ENCODE measurements at regions not wholly inside any gene's neighbourhood (a gene's known extent, or its start where the extent isn't known, plus 50 kb on each side); places are given as distances from the start of the nearest gene placed in this dataset.

DNA sequence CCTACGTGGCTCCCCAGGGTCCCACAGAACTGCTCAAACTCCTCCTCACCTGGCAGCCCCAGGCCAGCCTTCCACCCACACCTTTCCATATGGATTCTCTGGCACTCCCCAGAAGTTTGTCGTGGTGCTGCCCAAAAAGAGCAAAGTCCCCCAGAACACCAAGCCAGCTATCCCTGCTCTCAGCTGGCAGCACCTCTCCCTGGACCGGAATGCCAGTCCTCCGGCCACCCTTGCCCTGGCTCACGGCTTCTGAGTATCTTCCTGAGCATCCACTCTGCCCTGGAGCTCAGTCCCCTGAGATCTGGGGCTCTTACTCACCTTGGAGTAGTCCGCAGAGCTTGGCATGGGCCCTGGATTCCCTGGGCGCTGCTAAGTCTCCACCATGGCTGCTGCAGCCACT lies 166.5 kb upstream of the ZNF507 start:
- no peak for DNase-seq

DNA sequence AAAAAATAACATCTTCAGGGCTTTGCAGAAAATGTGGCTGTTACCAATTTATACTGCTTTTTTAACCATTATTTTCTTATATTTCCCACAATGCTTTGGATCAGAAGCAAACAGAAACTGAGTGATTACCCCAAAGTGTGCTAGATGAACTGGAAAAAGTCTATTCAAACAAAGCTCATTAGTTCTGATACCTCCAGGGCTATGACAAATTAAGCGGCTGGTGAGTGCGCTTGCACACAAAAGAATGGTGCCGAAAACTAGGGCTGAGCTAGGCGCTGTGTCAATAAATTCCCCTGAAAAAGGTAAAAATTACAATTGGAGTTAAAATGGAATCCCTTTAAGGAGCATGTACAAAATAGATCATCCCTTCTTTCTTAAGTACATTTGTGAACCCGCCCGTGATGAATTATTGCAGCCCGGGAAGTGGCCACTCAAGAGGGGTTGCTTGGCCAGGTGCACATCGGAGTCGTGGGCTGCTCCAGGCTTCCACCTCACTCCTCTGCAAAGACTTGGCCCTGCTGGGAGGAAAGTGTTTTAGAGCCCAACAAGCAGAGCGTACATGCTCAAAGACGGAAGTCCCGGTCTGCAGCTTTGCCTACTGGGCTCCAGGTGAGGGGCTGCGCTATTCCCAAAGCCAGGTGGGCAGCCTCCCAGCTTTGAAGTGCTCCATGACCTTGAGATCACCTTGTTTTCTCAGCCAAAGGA lies 164.0 kb upstream of the ZNF507 start:
- no peak for DNase-seq

DNA sequence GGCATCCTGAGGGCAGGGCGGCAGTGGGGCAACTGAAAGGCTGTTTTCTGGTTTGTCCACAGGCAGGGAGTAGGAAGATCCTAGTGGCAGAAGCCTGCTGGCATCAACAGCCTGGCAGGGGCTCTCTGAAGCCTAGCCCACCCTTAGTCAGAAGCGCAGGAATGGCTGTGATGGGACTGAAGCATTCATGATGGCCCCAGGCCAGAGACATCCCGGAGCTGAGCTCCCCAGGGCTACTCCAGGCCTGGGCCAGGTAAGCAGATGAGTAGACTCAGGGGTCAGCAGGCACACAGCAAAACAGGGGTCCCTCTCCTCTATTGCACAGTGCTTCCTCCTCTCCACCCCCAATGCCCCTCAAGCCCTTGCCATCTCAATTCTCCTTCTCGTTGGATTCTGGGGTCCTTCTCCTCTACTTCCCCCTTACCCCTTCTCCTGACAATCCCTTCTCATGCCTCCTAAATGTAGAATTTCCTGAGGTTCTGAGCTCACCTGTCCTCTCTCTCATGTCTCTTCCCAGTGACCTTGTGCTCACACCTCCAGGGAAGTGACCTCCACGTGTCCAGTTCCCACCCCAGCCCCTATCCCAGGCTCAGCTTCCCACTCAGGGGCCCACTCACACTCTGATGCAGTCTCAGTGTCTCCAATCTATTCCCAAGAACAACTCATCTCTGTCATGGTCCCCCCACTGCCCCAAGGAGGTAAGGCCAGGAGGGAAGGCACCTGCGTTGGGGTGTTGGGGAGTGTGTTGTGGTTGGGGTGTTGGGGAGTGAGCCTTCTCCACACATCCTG lies 158.7 kb upstream of the ZNF507 start:
- DNase-seq = no peak

DNA sequence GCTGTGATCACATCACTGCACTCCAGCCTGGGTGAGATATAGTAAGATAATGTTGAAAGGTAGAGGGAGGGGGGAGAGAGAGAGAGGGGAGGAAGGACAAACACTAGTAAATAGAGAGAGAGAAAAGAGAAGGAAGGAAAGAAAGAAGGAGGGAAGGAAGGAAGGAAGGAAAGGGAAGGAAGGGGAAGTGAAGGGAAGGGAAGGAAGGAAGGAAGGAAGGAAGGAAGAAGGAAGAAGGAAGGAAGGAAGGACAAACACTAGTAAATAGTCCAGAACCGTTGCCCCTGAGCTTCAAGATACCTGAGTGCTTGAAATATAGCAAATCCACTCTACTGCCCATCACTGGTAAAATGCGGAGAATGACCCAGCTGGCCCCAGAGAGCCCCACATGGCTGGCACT lies 156.5 kb upstream of the ZNF507 start:
- no peak for DNase-seq

DNA sequence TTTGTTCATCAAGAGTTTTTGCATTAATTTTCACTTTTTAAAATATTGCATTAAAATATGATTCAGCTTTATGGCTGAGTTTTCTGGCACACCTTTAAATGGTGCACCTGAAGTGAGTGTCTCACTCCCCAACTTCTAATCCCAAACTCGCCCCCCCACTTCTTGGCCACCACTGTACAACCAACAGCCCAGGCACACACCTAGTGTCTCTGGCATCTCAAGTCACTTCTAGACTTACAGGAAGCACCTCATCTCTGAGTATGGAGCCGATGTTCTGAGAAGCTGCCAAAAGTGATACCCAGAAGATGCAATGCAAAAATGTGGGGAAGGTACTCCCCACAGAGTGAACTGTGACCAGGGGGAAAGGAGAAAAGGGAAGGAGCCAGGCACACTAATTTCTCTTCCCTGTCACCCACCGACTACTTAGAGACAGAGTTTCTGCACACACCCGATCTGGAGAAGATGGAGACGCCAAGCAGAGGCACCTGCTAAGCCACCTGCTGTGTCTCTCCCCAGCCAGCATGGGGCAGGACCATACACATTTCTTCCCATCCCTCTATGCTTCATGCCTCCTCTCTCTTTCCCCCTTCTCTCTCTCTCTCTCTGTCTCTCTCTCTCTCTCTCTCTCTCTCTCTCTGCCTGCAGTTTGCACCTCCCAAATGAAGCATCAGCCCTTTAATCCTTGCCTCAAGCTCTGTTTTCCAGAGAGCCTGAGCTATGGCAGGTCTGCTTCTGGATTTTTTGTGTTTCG lies 155.3 kb upstream of the ZNF507 start:
- DNase-seq = no peak

DNA sequence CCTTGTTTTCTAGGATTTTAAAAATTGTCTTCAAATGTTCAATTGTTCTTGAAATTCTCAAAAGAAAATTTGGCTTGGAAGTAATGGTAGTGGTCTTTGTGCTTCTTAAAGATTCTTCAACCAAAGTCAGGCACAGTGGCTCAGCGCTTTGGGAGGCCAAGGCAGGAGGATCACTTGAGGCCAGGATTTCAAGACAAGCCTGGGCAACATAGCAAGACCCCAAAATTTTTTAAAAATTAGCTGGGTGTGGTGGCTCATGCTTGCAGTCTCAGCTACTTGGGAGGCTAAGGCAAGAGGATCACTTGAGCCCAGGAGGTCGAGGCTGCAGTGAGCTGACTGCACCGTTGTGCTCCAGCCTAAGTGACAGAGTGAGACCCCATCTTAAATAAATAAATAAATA lies 153.5 kb upstream of the ZNF507 start:
- DNase-seq = no peak

DNA sequence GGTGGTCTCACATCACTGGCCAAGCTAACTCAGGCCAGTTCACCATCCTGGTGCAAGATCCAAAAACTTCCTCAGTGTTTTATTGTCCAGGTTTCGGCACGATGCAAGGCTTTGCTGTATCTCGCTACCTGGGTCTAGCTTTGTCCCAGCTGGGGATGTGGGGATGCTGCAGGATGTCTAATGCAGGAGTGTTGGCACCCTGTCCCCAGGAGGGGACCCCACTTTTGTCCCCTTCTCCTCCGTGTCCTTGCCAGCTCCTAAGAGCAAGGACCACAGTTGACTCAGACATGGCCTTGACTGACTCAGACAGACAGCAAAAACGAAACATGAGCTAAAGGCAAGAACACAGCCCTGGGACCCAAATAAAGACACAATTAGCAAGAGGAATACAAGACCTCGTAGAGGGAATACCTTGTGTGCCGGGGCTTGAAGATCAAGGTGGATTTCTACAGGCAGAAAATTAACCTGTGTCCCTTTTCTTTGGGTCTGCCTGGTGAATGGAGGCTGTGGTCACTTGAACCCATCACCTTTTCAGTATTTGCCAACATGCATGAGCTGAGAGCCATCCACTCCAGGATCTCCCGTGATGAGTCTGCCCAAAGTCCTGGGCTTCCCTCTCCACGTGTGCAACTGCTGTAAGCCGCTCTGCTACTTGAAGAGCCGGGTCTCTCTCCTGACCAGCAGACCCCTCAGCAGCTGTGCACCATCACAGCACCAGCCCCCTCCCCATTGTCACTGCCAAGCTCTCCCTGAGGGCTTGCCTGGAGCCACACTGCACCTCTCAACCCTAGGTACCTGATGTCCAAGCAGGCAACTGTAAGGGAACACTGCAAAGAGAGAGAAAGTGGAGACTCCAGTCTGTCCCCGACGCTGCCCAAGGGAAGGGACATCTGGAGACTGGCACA lies 149.5 kb upstream of the ZNF507 start:
- DNase-seq = no peak

DNA sequence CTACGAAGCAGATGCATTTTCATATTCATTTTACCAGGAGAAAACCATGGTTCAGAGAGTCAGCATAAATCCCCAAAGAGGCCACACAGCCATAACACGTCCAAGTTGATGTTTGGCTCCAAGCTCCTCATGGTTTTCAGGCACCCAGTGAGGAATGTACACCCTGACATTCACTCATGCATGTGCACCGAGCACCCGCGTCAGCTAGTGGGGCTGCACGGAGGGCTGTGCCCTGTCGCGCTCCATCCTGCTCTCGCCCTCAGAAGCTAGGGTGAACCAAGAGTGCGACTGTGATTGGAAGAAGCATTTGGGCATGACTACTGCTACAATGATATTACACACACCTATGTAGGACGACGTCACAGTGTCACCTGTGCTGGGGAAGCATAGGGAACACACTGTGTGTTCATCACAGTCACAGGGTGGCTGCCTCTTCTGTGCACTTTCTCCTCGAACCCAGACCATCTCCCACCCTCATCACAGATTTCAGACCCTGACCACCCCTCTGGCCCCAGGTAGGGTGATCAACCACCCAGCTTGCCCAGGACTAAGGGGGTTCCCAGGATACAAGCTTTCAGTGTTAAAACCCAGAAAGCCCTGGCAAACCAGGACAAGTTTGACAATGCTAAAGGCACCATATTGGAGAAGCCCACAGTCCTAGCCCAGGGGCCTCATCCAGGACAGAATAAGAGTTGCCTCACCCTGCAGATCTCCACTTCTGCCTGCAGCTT lies 148.6 kb upstream of the ZNF507 start:
- no peak for DNase-seq

DNA sequence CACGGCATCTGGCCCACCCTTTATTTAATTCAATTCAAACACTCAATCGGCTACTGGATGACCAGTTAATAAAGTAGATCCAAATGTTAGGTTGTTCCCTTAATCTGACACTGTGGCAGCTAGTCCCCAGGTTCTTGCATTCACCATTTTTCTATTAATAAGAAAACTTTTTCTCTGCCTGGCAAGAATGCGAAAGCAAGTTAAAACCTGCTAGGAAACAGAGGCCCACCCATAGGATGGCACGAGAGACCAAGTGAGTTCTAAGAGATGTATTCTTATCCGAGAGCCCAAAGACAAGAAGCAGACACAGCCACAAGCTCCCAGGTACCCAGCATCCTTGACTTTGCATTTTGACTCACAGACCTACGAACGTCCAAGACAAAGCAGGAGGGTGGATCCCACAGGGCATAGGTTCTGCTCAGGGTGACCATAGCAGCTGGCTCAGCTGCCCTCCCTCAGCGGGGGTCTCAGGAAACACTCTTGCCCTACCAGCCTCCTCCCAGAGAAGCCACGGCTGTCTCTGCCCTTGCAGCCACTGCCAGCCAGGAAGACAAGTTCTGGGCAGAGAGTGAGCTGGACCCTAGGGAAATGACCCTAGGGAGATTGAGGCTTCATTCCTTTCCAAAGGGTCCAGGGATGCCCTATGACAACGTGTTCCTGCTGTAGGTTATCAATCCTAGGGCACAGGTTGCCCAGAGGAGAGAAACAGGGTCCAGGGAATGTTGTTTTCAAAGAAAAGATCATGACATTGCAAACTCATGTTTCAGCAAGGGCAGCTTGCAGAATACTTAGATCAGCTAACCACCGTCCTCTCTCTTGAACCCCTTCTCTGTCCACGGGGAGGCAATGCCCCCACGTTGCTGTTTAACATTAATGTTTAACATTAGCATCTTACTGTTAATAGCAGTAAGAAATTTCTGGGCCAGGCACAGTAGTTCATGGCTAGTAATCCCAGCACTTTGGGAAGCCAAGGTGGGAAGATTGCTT lies 147.2 kb upstream of the ZNF507 start:
- no peak for DNase-seq

DNA sequence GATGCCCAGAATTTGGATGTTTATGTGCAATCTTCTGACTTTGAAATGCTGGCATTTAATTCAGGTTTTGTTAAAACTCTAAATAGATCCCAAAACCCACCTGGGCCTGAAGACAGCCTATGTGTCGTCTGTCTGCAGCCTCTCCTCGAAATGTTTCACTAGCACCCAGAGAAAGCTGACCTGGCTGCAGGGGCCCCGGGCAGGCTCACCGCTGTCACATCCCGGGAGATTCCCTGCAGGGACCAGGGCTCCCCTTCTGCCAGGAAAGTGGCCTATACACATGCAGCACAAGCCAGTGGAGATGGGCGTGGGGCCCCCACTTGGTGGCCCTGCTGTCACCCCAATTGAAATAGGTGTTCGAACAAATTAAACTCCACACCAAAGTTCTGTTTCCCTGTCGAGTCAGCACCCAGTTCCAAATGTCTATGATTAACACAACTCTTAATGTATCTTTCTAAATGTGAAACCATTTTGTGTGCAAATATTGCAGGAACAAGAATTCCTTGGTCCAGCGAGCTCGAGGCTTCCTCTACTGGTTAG lies 145.8 kb upstream of the ZNF507 start:
- DNase-seq = no peak

DNA sequence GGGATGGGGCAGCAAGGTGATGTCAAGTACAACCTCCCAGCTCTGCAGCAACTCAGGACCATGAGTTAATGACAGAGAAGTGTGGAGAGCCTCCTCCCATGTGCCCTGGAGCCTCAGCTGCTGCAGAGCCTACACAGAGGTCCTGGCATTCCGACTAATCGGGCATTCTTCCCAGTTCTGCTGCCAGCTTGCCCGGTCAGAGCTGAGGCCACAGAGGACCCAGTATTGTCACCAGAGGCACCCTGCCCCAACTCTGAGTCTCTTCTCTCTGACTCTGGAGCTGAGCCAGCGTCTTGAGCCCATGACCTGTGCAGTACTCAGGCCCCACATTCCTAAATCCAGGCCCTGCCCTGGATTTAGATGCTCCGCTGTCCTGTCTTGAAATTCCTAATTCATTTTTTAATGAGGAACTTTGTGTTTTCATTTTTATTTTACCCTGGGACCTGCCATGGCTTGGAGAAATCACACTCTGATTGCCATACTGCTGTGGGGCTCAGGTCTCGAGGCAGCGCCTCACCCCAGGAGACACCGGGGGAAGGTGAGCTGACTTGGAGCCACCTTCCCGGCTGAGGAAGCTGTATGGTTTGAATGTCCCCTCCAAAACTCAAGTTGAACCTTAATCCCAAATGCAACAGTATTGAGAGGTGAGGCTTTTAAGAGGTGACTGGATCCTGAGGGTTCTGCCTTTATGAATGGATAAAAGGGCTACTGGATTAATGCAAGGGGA lies 144.9 kb upstream of the ZNF507 start:
- DNase-seq = no peak

DNA sequence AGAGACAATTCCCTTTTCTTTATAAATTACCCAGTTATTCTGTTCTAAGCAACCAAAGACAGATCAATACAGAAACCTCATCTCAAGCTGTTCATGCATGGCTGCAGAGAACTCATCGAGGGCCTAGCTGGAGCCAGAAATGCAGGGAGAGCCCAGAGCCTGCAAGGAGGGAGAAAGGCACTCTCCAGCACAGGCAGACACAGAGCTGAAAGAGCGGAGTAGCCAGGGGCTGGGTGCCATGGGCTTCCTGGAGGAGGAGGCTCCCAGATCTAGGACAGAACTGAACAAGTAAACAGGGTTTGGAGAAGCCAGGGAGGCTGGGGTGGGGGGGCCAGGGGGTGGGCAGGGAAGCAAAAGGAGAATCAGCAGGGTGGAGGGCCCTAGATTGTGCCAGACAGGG lies 144.2 kb upstream of the ZNF507 start:
- no peak for DNase-seq

DNA sequence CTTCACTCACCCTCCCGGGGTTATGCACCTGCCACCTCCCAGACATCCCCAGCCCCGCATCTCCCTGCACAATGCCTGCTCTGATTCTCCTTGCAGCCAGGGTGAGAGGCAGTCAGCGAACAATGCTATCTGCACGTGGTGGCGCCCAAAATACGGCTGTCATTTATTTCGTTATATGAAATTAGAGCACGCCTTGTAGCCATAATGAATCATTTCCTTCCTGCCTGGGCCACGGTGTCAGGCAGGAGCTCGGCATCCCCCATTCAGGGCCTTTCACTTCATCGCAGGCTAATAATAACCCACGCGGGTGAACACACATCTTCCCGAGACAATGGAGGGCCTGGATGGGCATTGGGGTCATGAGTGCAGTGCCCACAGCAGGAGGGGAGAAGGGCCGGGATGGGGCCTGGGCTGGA lies 143.8 kb upstream of the ZNF507 start:
- DNase-seq = no peak

DNA sequence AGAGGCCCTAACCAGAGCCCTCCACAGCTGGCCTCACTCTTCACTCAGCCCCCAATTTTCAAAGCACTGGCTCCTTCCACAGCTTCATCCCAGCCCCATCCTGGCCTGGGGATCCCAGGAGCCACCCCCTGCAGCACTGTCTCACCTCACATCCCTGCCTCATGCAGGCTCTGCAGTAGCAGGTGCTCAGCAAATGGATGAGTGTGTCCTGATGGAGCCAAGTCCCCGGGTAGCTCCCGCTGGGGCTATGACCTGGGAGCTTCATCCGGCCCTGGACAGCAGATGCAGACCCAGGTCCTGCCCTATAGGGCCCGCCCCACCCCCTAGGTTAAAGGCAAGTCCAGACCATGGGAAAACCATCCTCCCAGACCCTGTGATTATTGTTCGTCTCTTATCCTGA lies 143.2 kb upstream of the ZNF507 start:
- no peak for DNase-seq

DNA sequence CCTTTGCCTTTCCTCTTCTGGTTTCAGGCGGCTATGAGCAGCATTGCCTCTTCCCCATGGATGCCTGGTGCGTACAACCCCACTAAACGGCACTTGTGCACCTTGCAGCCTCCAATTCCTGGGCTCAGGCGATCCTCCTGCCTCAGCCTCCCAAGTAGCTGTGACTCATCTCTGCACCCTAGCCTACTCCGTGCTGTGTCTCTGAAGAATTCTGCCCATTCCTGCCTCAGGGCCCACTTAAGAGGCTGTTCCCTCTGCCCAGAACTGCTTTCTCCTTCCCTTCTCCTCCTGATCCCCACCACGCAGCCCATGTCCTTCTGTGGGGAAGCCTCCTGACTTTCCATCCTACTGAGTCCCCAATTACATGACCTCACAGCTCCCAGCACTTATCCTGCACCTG lies 142.2 kb upstream of the ZNF507 start:
- DNase-seq = no peak

DNA sequence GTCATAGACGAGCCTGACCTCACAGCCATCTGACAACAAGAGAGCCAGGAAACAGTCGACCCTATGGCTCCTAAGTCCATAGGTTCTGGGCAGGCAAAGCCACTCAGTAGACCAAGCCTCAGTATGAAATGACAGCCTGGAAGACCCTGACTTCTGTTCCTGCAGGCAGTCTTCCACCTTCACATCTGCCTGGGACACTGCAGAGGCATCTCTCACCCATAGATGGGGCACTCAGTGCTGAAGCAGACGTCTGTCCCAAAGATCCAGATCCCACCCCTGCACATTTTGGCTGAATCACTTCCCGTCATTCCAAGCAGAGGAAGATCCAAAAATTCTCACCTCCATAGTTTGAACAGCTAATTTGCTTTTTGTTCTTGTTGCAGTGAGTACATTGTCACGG lies 139.3 kb upstream of the ZNF507 start:
- DNase-seq = no peak

DNA sequence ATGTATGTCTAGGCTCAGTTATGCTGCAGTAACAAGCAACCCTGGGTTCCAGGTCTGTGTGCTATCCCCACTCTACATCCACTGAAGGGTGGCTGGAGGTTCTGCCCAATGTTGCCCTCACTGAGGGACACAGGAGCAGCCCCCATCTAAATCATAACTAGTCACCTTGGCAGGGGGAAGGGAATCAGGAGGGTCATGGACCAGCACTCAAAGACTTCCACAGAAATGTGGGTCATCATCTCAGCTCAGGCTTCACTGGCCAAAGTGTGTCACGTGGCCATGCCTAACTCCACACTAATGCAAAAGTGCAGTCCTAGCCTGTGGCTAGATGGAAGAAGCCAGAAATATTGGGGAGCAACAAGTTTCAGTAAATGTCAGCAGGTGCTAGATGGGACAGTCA lies 137.3 kb upstream of the ZNF507 start:
- no peak for DNase-seq

DNA sequence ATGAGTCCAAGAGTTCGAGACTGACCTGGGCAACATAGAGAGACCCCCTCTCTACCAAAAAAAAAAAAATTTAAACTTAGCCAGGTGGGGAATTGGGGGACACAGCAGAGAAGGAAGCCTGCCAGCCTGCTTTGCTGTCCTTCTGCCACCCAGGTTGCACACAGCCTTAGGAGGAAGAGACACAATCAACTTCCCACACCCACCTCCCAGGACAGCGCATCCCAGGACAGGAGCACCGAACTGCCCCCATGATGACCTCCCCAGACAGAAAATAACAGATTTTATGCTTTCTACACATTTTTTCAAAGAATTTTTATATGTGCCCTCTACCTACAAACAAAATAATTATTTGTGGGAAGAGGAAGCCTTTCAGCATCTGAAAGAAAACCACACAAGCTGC lies 126.0 kb upstream of the ZNF507 start:
- no peak for DNase-seq

DNA sequence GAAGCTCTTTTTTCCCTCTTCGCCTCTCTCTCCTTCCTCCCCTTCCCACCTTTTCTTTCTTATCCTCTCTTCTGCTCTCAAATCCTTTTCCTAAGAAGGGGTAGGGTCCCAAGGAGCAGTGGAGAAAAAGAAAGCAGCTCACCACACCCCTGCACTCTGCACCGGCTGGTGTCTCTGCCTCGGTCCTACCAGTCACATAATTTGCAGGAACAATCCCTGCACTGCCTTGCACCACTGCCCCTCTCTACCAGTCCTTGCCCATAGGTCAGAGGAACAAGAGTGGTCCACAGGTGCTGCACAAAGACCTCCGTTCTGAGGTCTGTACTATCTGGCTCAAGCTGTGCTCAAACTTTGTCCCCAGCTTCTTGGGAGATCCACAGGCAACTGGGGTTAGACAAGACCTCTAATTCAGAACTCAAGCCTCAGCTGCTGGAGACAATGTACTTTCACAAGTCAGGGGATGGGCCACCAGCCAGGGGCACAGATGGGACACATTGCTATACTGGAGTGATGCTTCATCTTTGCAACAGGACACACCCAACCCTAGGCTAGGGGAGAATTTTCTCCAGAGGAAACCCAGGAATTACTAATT lies 125.4 kb upstream of the ZNF507 start:
- DNase-seq = peak; percentile 10
